Transverse colon (tissue), 4 donors: ENCODE measurements at regions not wholly inside any gene's neighbourhood (a gene's known extent, or its start where the extent isn't known, plus 50 kb on each side); places are given as distances from the start of the nearest gene placed in this dataset.

Experiments used
- DNase-seq: peaks from one replicate; pipeline ENCODE4 v3.0.0-alpha.2; 2019
- H3K27ac ChIP-seq, 4 donors: fragments of 200-600 bp; sonication (generic); 2 replicates each; pipeline ENCODE4 v1.5.1; 2016 to 2018; ENCODE audit warnings: inconsistent platforms in 4 of 4
- H3K27me3 ChIP-seq: fragments of 200-600 bp; sonication (generic); 2 replicates; pipeline ENCODE4 v1.5.1; 2017; ENCODE audit warnings: inconsistent platforms
- H3K36me3 ChIP-seq, 4 donors: fragments of 200-600 bp; sonication (generic); 2 replicates each; pipeline ENCODE4 v1.5.1; 2017 to 2019; ENCODE audit warnings: inconsistent platforms in 4 of 4
- H3K4me1 ChIP-seq, 4 donors: fragments of 200-600 bp; sonication (generic); 2 replicates each; pipeline ENCODE4 v1.5.1; 2017 to 2020; ENCODE audit warnings: inconsistent platforms in 4 of 4
- H3K4me3 ChIP-seq, 4 donors: fragments of 200-600 bp; sonication (generic); 1 replicate in 1 of 4; 2 replicates in 3 of 4; pipeline versions ENCODE4 v1.5.1 to v1.6.1; 2017 to 2019; ENCODE audit warnings: inconsistent platforms in 4 of 4
- H3K9me3 ChIP-seq, 2 donors: fragments of 200-600 bp; sonication (generic); 2 replicates each; pipeline ENCODE4 v1.5.1; 2017 to 2019; ENCODE audit warnings: inconsistent platforms in 2 of 2
- EP300 ChIP-seq: sonication (generic); formaldehyde crosslinking; IDR thresholded peaks from one replicate; pipeline ENCODE4 v1.6.1; 2017; ENCODE audit warnings: antibody characterized with exemption, low read depth
- POLR2A ChIP-seq: fragments of 450-650 bp; IDR thresholded peaks from one replicate; pipeline ENCODE4 v1.6.1; 2016; ENCODE audit warnings: antibody characterized with exemption, mild to moderate bottlenecking, moderate library complexity
- POLR2AphosphoS5 ChIP-seq, 3 donors: sonication (generic); formaldehyde crosslinking; IDR thresholded peaks; one replicate each; pipeline ENCODE4 v1.6.1; 2016; ENCODE audit warnings: antibody characterized with exemption in 3 of 3
- WGBS, 2 donors: methylation state at CpG; one replicate each; pipeline ENCODE4 v1.1.5; 2018; ENCODE audit warnings: low coverage in 1 of 2; 5-methylcytosine and 5-hydroxymethylcytosine counted together
- in situ Hi-C, 4 donors: fragments of 200-750 bp; cut with MboI; loops; one replicate each; pipeline versions ENCODE4 v1.15.0 to v1.15.1; 2017; ENCODE audit warnings: low sequenced_read_pairs in 3 of 4, low pct_ligation_motif_present in 1 of 4, low pct_unique_long_range_greater_than_20kb in 1 of 4
- intact Hi-C: fragments of 100-400 bp; cut with DNase I; formaldehyde crosslinking; loops from one replicate; pipeline ENCODE4 v1.15.1; 2023; ENCODE audit warnings: low total_unique reads
- TF ChIP-seq, protein P1 (sequence below), 5 experiments: fragments of 200-600 bp in 3 of 5; fragments of 450-650 bp in 2 of 5; sonication (generic) in 3 of 5; IDR thresholded peaks; 1 replicate in 2 of 5; 2 replicates in 3 of 5; pipeline ENCODE4 v1.5.1; 2016 to 2017; ENCODE audit warnings: antibody characterized with exemption in 5 of 5, inconsistent platforms in 3 of 5, mild to moderate bottlenecking in 2 of 5, moderate library complexity in 1 of 5

DNA sequence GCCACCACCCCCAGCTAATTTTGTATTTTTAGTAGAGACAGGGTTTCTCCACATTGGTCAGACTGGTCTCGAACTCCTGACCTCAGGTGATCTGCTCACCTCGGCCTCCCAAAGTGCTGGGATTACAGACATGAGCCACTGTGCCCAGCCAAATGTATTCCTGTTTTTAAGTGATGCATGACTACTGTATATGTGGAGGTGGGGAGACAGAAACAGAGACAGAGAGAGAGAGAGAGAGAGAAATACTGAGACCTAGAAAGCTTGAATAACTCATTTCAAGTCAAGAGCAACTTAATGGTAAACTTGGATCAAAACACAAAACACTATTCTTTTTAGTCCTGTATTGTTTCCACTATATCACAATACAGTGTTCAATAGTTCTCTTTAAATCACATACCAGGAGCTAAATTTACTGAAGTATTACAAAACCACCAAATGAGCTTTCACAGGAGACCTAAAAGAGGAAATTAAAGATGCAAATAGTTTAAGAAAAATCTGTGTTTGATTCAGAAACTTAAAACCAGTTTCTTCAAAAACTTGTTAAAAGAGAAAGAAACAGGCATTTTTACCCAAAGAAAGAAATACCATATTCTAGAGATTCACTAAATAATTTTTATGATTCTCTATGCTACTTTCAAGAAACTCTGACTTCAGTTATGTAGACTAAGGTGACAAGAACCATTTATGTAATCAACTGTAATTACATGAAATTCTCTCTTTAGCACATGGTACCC lies 188.7 kb downstream of the ETS1 start:
- in situ Hi-C loops, result no loop called here
- no peak overlapping the region for H3K27ac ChIP-seq
- no peak for DNase-seq
- TF ChIP-seq POLR2A, result no peak
- no peak for TF ChIP-seq EP300
- no peak for TF ChIP-seq POLR2AphosphoS5 (IDR thresholded peaks at IDR 0.05)
- TF ChIP-seq, protein P1, sequence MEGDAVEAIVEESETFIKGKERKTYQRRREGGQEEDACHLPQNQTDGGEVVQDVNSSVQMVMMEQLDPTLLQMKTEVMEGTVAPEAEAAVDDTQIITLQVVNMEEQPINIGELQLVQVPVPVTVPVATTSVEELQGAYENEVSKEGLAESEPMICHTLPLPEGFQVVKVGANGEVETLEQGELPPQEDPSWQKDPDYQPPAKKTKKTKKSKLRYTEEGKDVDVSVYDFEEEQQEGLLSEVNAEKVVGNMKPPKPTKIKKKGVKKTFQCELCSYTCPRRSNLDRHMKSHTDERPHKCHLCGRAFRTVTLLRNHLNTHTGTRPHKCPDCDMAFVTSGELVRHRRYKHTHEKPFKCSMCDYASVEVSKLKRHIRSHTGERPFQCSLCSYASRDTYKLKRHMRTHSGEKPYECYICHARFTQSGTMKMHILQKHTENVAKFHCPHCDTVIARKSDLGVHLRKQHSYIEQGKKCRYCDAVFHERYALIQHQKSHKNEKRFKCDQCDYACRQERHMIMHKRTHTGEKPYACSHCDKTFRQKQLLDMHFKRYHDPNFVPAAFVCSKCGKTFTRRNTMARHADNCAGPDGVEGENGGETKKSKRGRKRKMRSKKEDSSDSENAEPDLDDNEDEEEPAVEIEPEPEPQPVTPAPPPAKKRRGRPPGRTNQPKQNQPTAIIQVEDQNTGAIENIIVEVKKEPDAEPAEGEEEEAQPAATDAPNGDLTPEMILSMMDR (IDR thresholded peaks at IDR 0.05), result no peak
- peaks cover 0 to 16% (median 0%) of the 10 kb centered on the region in 4 donors for H3K4me1 ChIP-seq
- intact Hi-C loops, result no loop called here
- no peak overlapping the region for H3K4me3 ChIP-seq
- no peaks in the 10 kb centered on the region for H3K9me3 ChIP-seq
- 40 to 80% methylated on average over 1 to 2 of the region's 2 CpGs for WGBS, 2 donors
- no peaks in the 10 kb centered on the region for H3K36me3 ChIP-seq
- H3K27me3 ChIP-seq, result no peaks in the 10 kb centered on the region

DNA sequence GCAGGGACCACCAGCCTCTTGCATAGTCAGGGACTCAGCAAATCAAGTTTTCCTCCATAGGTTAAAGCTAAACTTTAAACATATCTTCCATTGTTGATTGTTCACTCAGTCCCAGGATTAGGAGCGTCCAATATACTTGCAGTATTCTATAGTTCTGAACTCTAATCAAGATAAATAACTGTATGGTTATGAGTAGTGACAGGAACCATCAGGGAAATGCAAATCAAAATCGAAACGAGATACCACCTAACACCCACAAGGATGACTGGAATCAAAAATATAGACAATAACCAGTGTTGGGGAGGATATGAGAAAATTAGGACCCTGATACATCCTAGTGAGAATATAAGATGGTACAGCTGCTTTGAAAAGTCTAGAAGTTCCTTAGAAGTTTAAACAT lies 190.0 kb downstream of the ETS1 start:
- in situ Hi-C loops (no loop called here), intact Hi-C loops (no loop called here)
- no peak overlapping the region for H3K27ac ChIP-seq
- no peak for DNase-seq
- WGBS, 2 donors, result 81 to 93% methylated on average over 3 of the region's 3 CpGs
- no peaks in the 10 kb centered on the region for H3K27me3 ChIP-seq
- no peaks in the 10 kb centered on the region for H3K9me3 ChIP-seq
- peaks cover 0 to 16% (median 0%) of the 10 kb centered on the region in 4 donors for H3K4me1 ChIP-seq
- no peak for TF ChIP-seq POLR2AphosphoS5 (IDR thresholded peaks at IDR 0.05)
- TF ChIP-seq POLR2A, result no peak
- no peak for TF ChIP-seq EP300
- TF ChIP-seq, protein P1 (IDR thresholded peaks at IDR 0.05), result no peak
- H3K36me3 ChIP-seq, result no peaks in the 10 kb centered on the region
- no peak overlapping the region for H3K4me3 ChIP-seq

DNA sequence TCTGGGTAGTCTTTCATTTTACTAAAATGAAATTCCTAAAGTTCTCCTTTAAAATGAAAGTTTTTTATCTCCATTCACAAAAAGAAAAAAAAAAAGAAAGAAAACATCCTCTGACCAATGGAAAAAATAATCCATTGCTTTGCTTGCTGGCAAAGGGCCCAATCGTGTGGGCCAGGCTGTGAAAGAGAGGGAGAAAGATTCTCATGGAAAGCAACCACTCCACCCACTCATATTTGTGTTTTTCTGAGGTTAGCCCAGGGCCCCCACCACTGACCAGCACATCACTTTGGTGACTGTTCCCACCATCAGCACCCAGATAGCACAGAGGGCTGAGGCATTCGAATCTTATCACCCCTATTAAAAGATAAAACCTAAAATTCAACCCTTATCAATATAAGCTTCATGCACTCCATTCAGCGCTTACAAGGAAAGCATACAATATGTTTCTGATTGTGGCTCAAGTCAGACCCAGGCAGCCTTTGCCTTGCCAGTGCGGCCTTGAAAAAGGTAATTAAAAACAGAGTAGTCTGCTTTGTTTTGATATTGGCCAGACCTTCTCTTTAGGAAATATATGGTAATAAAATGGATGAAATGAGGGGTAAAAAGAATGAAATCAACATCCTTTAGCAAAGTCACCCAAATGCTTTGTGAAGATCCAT lies 192.8 kb downstream of the ETS1 start:
- Histone ChIP-seq H3K9me3 (no peaks in the 10 kb centered on the region), H3K27me3 (no peaks in the 10 kb centered on the region), H3K4me1 (peaks cover 0 to 19% (median 0%) of the 10 kb centered on the region in 4 donors), H3K4me3 (no peak overlapping the region), H3K27ac (no peak overlapping the region), H3K36me3 (no peaks in the 10 kb centered on the region)
- in situ Hi-C loops (no loop called here), intact Hi-C loops (no loop called here)
- no peak for DNase-seq
- no peak for TF ChIP-seq EP300
- TF ChIP-seq POLR2AphosphoS5 (IDR thresholded peaks at IDR 0.05), result no peak
- TF ChIP-seq, protein P1 (IDR thresholded peaks at IDR 0.05), result no peak
- TF ChIP-seq POLR2A, result no peak
- 84 to 100% methylated on average over 2 to 4 of the region's 4 CpGs for WGBS, 2 donors

DNA sequence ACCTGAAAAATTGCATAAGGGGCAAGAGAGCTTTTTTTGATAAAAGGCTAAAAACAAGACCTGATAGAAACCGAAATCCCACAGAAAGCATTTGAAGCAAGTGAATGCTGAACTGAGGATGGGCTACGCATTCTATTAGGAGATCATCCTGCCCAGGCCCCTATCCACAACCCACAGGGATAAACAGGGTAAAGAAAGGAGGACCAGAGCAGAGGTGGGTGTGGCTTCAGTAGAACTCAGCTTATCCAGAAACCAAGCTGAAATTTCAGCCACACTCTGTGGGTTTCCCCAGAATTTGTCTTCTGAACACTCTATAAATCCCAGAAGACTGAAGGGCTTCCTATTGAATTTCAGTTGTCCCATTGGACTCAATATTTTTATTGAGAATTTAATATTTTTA lies 195.1 kb downstream of the ETS1 start:
- in situ Hi-C loops (no loop called here), intact Hi-C loops (no loop called here)
- TF ChIP-seq POLR2AphosphoS5 (IDR thresholded peaks at IDR 0.05) (no peak), POLR2A (no peak), EP300 (no peak)
- TF ChIP-seq, protein P1 (IDR thresholded peaks at IDR 0.05), result no peak
- Histone ChIP-seq H3K4me1 (peaks cover 0 to 34% (median 10%) of the 10 kb centered on the region in 4 donors), H3K4me3 (no peak overlapping the region), H3K9me3 (no peaks in the 10 kb centered on the region), H3K27ac (no peak overlapping the region), H3K36me3 (no peaks in the 10 kb centered on the region), H3K27me3 (no peaks in the 10 kb centered on the region)
- WGBS, 2 donors, result 98 to 100% methylated on average over 1 to 2 of the region's 2 CpGs
- no peak for DNase-seq
